ENCODE measurements at regions not wholly inside any gene's neighbourhood (a gene's known extent, or its start where the extent isn't known, plus 50 kb on each side); places are given as distances from the start of the nearest gene placed in this dataset.

DNA sequence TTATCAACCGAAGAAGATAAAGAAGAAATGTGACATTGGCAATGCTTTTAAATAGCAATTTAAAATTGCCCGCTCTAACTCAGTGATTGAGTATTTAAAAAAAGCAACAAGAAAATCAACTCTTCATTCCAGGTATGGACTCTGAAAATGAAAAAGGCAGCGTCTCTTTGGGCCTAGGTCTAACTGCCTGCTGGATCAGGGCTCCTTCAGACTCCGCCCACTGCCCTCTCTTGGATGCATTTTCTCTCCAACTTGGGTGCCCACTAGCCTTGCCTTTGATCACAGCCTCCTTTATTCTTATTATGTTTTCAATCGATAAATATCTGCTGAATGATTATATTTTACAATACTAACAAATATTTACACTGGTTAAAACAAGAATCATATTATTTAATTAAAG lies 268.9 kb downstream of the MRPL39 start:
- TF ChIP-seq, protein P1, sequence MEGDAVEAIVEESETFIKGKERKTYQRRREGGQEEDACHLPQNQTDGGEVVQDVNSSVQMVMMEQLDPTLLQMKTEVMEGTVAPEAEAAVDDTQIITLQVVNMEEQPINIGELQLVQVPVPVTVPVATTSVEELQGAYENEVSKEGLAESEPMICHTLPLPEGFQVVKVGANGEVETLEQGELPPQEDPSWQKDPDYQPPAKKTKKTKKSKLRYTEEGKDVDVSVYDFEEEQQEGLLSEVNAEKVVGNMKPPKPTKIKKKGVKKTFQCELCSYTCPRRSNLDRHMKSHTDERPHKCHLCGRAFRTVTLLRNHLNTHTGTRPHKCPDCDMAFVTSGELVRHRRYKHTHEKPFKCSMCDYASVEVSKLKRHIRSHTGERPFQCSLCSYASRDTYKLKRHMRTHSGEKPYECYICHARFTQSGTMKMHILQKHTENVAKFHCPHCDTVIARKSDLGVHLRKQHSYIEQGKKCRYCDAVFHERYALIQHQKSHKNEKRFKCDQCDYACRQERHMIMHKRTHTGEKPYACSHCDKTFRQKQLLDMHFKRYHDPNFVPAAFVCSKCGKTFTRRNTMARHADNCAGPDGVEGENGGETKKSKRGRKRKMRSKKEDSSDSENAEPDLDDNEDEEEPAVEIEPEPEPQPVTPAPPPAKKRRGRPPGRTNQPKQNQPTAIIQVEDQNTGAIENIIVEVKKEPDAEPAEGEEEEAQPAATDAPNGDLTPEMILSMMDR (optimal IDR thresholded peaks at IDR 0.05 in 1 of 3, IDR thresholded peaks at IDR 0.05 in 1 of 3, conservative IDR thresholded peaks at IDR 0.05 in 1 of 3; ENCODE audit: extremely low read depth in 1 of 3, insufficient read depth in 2 of 3, low read length in 3 of 3) = no peak
- TF ChIP-seq EZH2 (IDR thresholded peaks at IDR 0.05; ENCODE audit: low read length) = no peak

Data from keratinocyte (primary cell).